Activated CD8-positive, alpha-beta memory T cell treated with anti-CD3 and anti-CD28 coated beads, Interleukin-2, amount 50 U/mL, for 1 hour (primary cell): ENCODE measurements at regions not wholly inside any gene's neighbourhood (a gene's known extent, or its start where the extent isn't known, plus 50 kb on each side); places are given as distances from the start of the nearest gene placed in this dataset.

Experiments
- DNase-seq: peaks from one replicate; pipeline ENCODE4 v3.0.0-alpha.2; 2020; ENCODE audit errors: extremely low read depth

- no peak for DNase-seq
Measured at GRCh38 chr3:17985658-17986347, 243.4 kb upstream of the TBC1D5 start.

DNA sequence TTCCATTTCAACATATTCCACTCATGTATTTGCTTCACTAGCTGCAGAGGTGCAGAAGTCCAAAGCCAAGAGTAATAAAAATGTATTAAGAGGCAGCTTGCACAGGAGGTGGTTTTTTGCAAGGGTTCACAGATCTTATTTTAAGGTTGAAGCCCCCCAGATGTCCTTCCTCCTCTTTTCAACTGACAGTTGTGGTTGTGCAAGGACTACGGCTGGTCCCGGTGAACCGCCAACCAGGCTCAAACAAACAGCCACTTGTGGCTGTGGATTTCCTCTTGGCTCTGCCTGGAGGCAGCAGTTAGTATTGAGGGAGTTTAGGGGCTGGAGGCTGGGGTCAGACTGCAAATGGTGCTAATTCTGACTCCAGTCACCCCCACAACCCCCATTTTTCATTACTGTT is 240.7 kb upstream of the TBC1D5 start:
- DNase-seq: no peak

GRCh38 chr3:17982211-17982880 is 239.9 kb upstream of the TBC1D5 start:
- DNase-seq: no peak

DNA sequence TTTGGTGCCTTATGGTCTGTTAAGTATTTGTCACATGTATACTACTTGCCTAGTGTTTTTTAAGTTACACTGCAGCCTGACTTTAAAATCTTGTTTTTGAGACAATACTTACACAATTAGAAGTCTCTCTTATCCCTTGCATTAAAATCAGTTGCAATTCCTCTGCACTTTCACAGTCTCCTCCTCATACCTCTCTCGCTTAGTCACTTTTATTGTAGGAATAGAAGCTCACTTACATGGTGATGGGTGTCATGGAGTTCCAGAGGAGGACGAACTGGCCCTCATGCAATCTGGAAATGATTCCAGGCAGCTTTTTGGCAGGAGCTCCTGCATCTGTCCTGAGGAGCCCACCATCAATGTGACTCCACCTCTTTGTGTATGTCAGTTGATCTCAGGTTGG is 238.4 kb upstream of the TBC1D5 start:
- no peak for DNase-seq

DNA sequence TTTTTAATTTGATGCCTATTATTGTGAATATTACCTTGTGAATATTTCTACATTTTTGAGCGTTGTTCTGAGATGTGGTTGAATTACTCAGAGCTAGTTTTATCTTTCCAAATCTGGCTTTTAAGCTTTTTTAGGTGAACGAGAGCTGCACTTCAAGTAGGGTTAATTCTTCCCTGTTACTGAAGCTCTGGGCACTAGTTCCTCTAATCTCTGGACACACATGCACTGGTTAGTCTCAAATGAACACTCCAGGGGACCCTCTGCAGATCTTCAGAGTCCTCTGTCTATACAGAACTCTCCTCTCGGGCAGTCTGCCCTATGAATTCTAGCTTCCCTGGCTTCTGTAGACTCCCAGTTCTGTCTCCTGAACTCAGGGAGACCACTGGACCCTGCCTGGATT is 237.5 kb upstream of the TBC1D5 start:
- no peak for DNase-seq

DNA sequence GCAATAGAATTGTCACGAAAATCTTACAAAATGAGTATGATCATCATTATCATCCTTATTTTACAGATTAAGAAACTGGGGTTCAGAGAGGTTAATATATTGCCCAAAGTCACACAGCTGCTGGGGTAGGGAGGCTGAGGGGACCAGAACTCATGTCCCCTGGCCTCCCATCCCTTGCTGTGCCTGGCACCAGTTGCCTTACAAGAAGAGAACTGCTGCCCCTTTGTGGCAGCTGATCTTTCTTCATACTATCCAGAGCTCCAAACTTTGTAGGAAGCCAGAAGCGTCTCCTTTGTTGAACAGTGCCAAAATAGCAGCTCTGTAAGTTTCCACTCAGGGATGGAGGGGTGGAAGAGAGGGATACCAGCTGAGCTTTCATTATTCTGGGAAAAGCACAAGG is 236.8 kb upstream of the TBC1D5 start:
- no peak for DNase-seq

DNA sequence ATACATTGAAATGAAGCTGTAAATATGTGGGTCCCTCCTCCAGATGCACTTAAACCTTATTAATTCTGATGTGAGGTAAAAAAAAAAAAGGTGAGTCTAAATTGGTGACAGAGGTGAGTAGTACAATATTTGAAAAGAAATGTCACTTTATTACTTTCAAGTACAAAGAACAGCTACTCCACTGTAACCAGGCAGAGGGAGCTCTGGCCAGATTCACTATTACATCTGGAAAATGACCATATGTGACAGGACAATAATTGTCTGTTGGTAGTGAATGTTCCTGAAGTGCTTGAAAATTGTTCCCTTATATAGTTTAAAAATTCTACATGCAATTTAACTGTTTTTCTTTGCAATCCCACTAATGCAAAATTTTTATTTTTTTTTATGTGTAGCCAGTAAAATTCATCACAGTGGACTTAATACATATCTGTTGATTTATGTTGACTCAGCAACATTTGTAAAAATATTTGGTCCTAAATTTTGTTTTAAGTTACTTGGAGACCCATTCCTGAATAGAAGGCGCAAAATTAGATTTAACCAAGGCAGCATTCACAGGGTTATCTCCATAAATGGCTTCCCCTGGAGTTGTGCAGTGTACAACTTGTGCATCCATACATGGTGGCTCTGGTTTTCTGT is 231.9 kb upstream of the TBC1D5 start:
- no peak for DNase-seq

GRCh38 chr3:17972959-17973906 is 230.8 kb upstream of the TBC1D5 start:
- no peak for DNase-seq

DNA sequence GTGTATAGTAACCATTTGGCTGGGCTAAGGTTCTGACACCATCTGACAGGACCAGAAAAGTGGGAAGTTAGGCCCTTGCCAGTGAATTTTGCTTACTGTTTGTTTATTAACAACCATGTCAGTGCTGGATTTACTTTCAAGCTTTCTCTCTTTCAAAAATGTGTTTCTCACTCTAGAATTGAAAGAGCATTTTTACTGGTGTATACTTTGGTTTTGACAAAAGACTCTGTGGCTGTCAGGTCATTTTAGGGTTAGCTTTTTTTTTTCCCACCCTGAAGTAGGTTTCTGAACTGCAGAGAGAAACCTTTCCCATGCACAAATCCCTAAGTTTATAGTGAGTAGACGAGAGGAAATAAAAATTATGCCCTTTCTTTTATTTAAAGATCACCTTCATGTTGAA is 230.0 kb upstream of the TBC1D5 start:
- no peak for DNase-seq

DNA sequence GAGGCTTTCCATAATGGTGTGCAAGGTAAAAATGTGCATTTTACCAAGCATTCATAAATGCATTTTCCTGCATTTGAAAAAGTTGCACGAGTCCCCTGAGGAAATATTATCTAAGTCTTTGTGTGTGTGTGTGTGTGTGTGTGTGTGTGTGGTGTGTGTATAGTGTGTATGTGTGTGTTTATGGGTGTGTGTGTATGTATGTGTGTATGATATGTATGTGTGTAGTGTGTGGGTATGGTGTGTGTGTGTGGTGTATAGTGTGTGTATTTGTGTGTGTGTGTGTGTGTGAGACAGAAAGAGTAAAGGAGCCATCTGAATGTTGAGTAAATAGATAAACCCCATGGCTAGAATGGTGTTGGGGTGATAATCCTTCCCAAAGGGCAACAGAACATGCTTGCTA is 229.6 kb upstream of the TBC1D5 start:
- DNase-seq: no peak

DNA sequence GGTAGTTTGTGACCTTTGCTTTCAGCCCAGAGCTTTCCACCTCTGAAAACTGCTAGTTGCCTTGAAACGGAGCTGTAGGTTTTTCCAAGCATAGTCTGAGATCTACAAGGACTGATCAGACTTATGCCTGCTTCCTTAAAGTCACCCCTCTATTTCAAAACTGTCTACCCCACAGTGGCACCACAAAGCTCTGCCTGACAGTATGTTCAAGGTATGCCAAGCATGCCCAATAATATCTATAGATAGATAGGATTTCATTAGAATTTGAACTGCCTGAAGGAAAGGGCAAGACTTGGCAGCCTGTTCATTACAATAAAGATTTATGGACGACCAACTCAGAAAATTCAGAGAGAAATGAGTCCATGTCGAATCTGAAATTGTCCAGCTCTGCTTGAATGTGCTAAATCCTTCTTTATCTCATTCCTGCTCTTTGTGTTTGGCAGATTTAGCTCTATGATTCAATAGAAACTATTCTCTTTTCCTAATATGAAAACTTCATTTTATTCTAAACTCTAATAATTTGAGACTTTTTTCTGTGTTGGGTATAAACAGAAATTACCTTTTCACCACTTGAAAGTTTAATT is 227.6 kb upstream of the TBC1D5 start:
- no peak for DNase-seq

DNA sequence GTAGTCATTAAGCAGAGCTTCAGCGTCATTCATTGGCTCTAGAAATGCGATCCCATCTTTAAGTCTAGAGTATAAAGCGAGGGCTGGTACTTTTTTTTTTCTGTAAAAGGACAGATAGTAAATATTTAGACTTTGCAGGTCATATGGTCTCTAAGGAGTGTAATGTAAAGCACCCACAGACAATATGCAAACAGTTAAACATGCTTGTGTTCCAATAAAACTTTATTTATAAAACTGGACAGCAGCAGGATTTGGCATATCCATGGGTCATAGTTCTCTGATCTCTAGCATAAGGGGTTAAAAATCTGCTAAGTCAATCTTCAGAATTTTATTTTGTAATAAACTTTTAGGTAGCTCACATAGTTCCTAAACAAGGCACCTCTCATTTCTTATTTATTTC is 226.8 kb upstream of the TBC1D5 start:
- no peak for DNase-seq

GRCh38 chr3:17967953-17968607 is 225.6 kb upstream of the TBC1D5 start:
- DNase-seq: no peak

- DNase-seq: no peak
Measured at GRCh38 chr3:17967111-17967510, 224.7 kb upstream of the TBC1D5 start.

- DNase-seq: no peak
Measured at GRCh38 chr3:17965331-17965730, 222.9 kb upstream of the TBC1D5 start.

GRCh38 chr3:17964108-17964507 is 221.7 kb upstream of the TBC1D5 start:
- no peak for DNase-seq

GRCh38 chr3:17955411-17955810 is 213.0 kb upstream of the TBC1D5 start:
- DNase-seq: no peak

DNA sequence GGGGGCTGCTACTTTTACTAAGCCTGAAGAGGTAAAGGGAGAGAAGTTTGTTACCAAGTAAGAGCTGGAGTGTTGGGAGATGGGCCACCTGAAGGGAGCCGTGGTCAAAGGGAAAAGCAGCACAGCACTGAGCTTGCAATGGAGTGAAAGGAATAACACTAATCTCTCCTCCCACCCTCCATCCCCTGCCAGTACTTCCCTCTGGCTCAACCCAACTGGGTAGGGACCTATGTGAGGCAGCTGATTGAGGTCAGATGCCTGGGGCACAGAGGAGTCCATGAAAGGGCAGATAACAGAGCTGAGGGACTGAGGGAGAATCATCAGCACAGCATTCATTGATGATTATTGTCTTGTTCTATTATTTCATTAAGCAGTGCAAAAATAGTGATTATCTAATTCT is 212.4 kb upstream of the TBC1D5 start:
- no peak for DNase-seq

GRCh38 chr3:17951241-17951640 is 208.8 kb upstream of the TBC1D5 start:
- no peak for DNase-seq

DNA sequence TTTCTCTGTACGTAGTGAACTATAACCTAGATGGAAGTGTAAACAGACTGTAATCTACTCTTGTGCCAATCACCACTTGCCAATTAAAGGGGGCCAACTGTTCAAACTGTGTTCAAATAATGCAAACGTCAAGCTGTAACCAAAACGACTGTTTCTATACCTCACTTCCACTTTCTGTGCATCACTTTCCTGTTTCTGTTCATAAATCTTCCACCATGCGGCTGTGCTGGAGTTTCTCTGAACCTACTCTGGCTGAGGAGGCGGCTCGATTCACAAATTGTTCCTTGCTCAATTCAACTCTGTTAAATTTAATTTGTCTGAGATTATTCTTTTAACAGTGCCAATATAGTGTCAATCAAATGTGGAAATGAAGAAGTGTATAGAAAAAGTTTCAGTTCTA is 206.7 kb upstream of the TBC1D5 start:
- DNase-seq: no peak

DNA sequence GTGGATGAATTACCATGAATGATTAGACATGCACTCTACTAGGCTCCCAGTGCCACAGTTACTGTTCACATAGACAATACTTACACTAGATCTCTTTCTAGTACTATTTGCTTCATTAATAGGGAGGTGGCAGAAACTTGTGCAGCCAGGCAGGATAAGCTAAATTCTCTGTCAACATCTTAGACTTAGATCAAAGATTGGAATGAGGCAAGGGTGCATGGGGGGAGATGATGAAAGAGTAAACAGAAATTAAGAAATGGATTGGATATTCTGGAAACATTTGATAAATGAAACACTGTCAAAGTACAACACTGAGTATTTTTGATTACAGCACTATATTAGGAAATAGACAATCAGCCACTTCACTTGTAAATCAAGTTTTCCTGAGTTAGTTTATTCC is 205.4 kb upstream of the TBC1D5 start:
- no peak for DNase-seq
